Endothelial cell of umbilical vein (primary cell): ENCODE measurements at regions not wholly inside any gene's neighbourhood (a gene's known extent, or its start where the extent isn't known, plus 50 kb on each side); places are given as distances from the start of the nearest gene placed in this dataset.

Source experiments
- BruUV-seq: library from RNA; stranded (reverse); fragments of 400-500 nt; replicated peaks from 2 replicates; lab custom pipeline; 2021; lab: Mats Ljungman, UMichigan
- CTCF ChIA-PET: fragments of 300-600, 350-600 bp; sonication (Branson Sonifier 250); formaldehyde crosslinking; loops from one replicate; lab custom pipeline; 2021; ENCODE audit warnings: antibody characterized with exemption, inconsistent platforms; lab: Charles Lee
- POLR2A ChIA-PET: fragments of 300-600, 350-600 bp; sonication (Branson Sonifier 250); formaldehyde crosslinking; loops from one replicate; lab custom pipeline; 2021; ENCODE audit warnings: antibody characterized with exemption, inconsistent platforms; lab: Charles Lee
- DNase-seq: peaks from one replicate; pipeline ENCODE4 v3.0.0-alpha.2; 2011; ENCODE audit warnings: low read depth, low spot score
- FAIRE-seq: peaks from 2 replicates; lab custom pipeline; 2011; peaks lifted over from hg19 to GRCh38; lab: Jason Lieb, UNC
- H2AFZ ChIP-seq: 2 replicates; pipeline ENCODE4 v1.6.0; 2012; ENCODE audit warnings: low read depth, low read length, control low read depth, inconsistent platforms
- H3K27ac ChIP-seq: 2 replicates; pipeline ENCODE4 v1.5.1; 2011; ENCODE audit warnings: low read depth, mild to moderate bottlenecking, control low read depth, low read length, moderate library complexity; ENCODE audit not compliant: insufficient read depth
- H3K27me3 ChIP-seq, 2 experiments: 2 replicates each; pipeline versions ENCODE4 v1.6.0 to v1.6.1; 2011; ENCODE audit warnings: low read length in 2 of 2, mixed read lengths in 1 of 2; ENCODE audit not compliant: control insufficient read depth in 2 of 2, insufficient read depth in 2 of 2
- H3K36me3 ChIP-seq, 2 experiments: 2 replicates in 1 of 2; 3 replicates in 1 of 2; pipeline ENCODE4 v1.5.1; 2011; ENCODE audit warnings: low read length in 2 of 2, mild to moderate bottlenecking in 1 of 2, moderate library complexity in 1 of 2; ENCODE audit not compliant: control insufficient read depth in 2 of 2, insufficient read depth in 2 of 2; ENCODE audit errors: extremely low read depth in 1 of 2
- H3K4me1 ChIP-seq: 3 replicates; pipeline ENCODE4 v1.5.1; 2011; ENCODE audit warnings: mild to moderate bottlenecking, low read length; ENCODE audit not compliant: control insufficient read depth, insufficient read depth; ENCODE audit errors: extremely low read depth
- H3K4me2 ChIP-seq: 2 replicates; pipeline ENCODE4 v1.6.1; 2011; ENCODE audit warnings: low read length, control low read depth, mixed read lengths; ENCODE audit not compliant: insufficient read depth
- H3K4me3 ChIP-seq, 3 experiments: fragments of 200-600 bp in 1 of 3; sonication (generic), shearing (Covaris generic) in 1 of 3; replicated peaks in 1 of 3; 2 replicates each; pipeline ENCODE4 v1.5.1; 2011 to 2016; ENCODE audit warnings: control low read depth in 3 of 3, low read length in 3 of 3, mild to moderate bottlenecking in 2 of 3, inconsistent platforms in 1 of 3, low read depth in 1 of 3, moderate library complexity in 1 of 3; ENCODE audit not compliant: insufficient read depth in 1 of 3
- H3K79me2 ChIP-seq: 2 replicates; pipeline ENCODE4 v1.6.0; 2012; ENCODE audit warnings: low read length, inconsistent platforms; ENCODE audit not compliant: control insufficient read depth, insufficient read depth
- H3K9ac ChIP-seq: replicated peaks from 2 replicates; pipeline ENCODE3; 2011; ENCODE audit warnings: low read length, control low read depth; ENCODE audit not compliant: insufficient read depth; ENCODE audit errors: extremely low read depth
- H3K9me1 ChIP-seq: replicated peaks from 3 replicates; pipeline ENCODE4 v1.6.0; 2011; ENCODE audit warnings: mild to moderate bottlenecking, low read length; ENCODE audit not compliant: control insufficient read depth, insufficient read depth; ENCODE audit errors: extremely low read depth
- H3K9me3 ChIP-seq: replicated peaks from 2 replicates; pipeline ENCODE4 v1.5.1; 2012; ENCODE audit warnings: low read length, inconsistent platforms; ENCODE audit not compliant: control insufficient read depth, insufficient read depth
- H4K20me1 ChIP-seq: replicated peaks from 2 replicates; pipeline ENCODE3; 2011; ENCODE audit warnings: mild to moderate bottlenecking, low read length; ENCODE audit not compliant: control insufficient read depth, insufficient read depth; ENCODE audit errors: extremely low read depth
- EZH2 ChIP-seq: IDR thresholded peaks from 2 replicates; pipeline ENCODE4 v1.6.1; 2012; ENCODE audit warnings: borderline replicate concordance, low read depth, mild to moderate bottlenecking, moderate library complexity, low read length, inconsistent platforms; ENCODE audit not compliant: severe bottlenecking
- FOS ChIP-seq: IDR thresholded peaks from 2 replicates; pipeline ENCODE4 v1.6.1; 2011; ENCODE audit warnings: mild to moderate bottlenecking, low read length, moderate library complexity, borderline replicate concordance; ENCODE audit not compliant: insufficient read depth
- GATA2 ChIP-seq: IDR thresholded peaks from 2 replicates; pipeline ENCODE4 v1.7.0; 2011; ENCODE audit warnings: low read depth, mild to moderate bottlenecking, moderate library complexity, mixed read lengths, low read length; ENCODE audit not compliant: insufficient read length, insufficient read depth
- JUN ChIP-seq: IDR thresholded peaks from 2 replicates; pipeline ENCODE4 v1.6.1; 2011; ENCODE audit warnings: borderline replicate concordance, low read depth; ENCODE audit not compliant: insufficient read length, insufficient read depth
- MYC ChIP-seq: IDR thresholded peaks from one replicate; pipeline ENCODE4 v1.6.1; 2011; ENCODE audit warnings: mild to moderate bottlenecking, low read depth, low read length
- POLR2A ChIP-seq: IDR thresholded peaks from 2 replicates; pipeline ENCODE4 v1.6.1; 2012; ENCODE audit warnings: low read depth, mild to moderate bottlenecking, control low read depth, low read length
- POLR2AphosphoS5 ChIP-seq: IDR thresholded peaks from 2 replicates; pipeline ENCODE4 v1.6.1; 2012; ENCODE audit warnings: low read depth, mild to moderate bottlenecking, control low read depth, low read length, moderate library complexity; ENCODE audit not compliant: insufficient read depth
- dilution Hi-C: fragments of 300-500 bp; cut with MboI; formaldehyde crosslinking; loops from one replicate; pipeline ENCODE4 v1.15.0; 2019; ENCODE audit warnings: low sequenced_read_pairs; ENCODE audit not compliant: extremely low pct_ligation_motif_present
- intact Hi-C: fragments of 100-400 bp; cut with micrococcal nuclease; formaldehyde crosslinking; loops from one replicate; pipeline ENCODE4 v1.10.0; 2022
- TF ChIP-seq, protein P1 (sequence below), 2 donors: IDR thresholded peaks; 1 replicate in 1 of 2; 2 replicates in 1 of 2; pipeline ENCODE4 v1.5.1; 2011; ENCODE audit warnings: low read length in 2 of 2, mild to moderate bottlenecking in 2 of 2, moderate library complexity in 2 of 2, control low read depth in 1 of 2, inconsistent platforms in 1 of 2, low read depth in 1 of 2; ENCODE audit not compliant: insufficient read depth in 1 of 2; ENCODE audit errors: extremely low read depth in 1 of 2
- TF ChIP-seq, protein P2 (sequence below): IDR thresholded peaks from 2 replicates; pipeline ENCODE4 v1.6.1; 2011; ENCODE audit not compliant: insufficient read depth, insufficient read length

GRCh38 chr4:115370012-115370411, 256.6 kb upstream of the NDST4 start:
- no peaks in the 10 kb centered on the region for H4K20me1 ChIP-seq
- no peaks in the 10 kb centered on the region for H3K27me3 ChIP-seq
- peaks cover 5% of the 10 kb centered on the region for H3K9me3 ChIP-seq
- H2AFZ ChIP-seq = no peak overlapping the region
- intact Hi-C loops = no loop called here
- POLR2A ChIA-PET = no interaction called here
- no peaks in the 10 kb centered on the region for H3K9me1 ChIP-seq
- CTCF ChIA-PET = no interaction called here
- DNase-seq (no peak), FAIRE-seq (no peak)
- no peak overlapping the region for H3K4me2 ChIP-seq
- H3K27ac ChIP-seq = no peak overlapping the region
- no peak for TF ChIP-seq POLR2A
- no peak for TF ChIP-seq EZH2
- no peak for TF ChIP-seq JUN
- no peak for TF ChIP-seq FOS
- TF ChIP-seq, protein P1, sequence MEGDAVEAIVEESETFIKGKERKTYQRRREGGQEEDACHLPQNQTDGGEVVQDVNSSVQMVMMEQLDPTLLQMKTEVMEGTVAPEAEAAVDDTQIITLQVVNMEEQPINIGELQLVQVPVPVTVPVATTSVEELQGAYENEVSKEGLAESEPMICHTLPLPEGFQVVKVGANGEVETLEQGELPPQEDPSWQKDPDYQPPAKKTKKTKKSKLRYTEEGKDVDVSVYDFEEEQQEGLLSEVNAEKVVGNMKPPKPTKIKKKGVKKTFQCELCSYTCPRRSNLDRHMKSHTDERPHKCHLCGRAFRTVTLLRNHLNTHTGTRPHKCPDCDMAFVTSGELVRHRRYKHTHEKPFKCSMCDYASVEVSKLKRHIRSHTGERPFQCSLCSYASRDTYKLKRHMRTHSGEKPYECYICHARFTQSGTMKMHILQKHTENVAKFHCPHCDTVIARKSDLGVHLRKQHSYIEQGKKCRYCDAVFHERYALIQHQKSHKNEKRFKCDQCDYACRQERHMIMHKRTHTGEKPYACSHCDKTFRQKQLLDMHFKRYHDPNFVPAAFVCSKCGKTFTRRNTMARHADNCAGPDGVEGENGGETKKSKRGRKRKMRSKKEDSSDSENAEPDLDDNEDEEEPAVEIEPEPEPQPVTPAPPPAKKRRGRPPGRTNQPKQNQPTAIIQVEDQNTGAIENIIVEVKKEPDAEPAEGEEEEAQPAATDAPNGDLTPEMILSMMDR (IDR thresholded peaks at IDR 0.05; ENCODE audit: extremely low read depth in 1 of 2, insufficient read depth in 1 of 2, low read depth in 1 of 2, low read length in 2 of 2) = no peak
- TF ChIP-seq, protein P2, sequence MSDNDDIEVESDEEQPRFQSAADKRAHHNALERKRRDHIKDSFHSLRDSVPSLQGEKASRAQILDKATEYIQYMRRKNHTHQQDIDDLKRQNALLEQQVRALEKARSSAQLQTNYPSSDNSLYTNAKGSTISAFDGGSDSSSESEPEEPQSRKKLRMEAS = no peak
- TF ChIP-seq GATA2 = no peak
- no peak for TF ChIP-seq POLR2AphosphoS5
- TF ChIP-seq MYC = no peak
- no TSS peak for BruUV-seq
- H3K36me3 ChIP-seq = no peaks in the 10 kb centered on the region
- H3K4me1 ChIP-seq = no peaks in the 10 kb centered on the region
- dilution Hi-C loops = no loop called here
- no peak overlapping the region for H3K9ac ChIP-seq
- no peak overlapping the region for H3K4me3 ChIP-seq
- H3K79me2 ChIP-seq = no peaks in the 10 kb centered on the region
